Testis (tissue), 2 donors: ENCODE measurements at regions not wholly inside any gene's neighbourhood (a gene's known extent, or its start where the extent isn't known, plus 50 kb on each side); places are given as distances from the start of the nearest gene placed in this dataset.

Experiments
- POLR2A ChIP-seq: fragments of 450-650 bp; IDR thresholded peaks from one replicate; pipeline ENCODE4 v1.6.1; 2017; ENCODE audit warnings: antibody characterized with exemption, mild to moderate bottlenecking, moderate library complexity
- TF ChIP-seq, protein P1 (sequence below), 3 experiments: fragments of 450-650 bp in 2 of 3; fragments of 200-600 bp in 1 of 3; sonication (generic) in 1 of 3; IDR thresholded peaks; one replicate each; pipeline ENCODE4 v1.5.1; 2016 to 2019; ENCODE audit warnings: antibody characterized with exemption in 3 of 3, mild to moderate bottlenecking in 2 of 3, moderate library complexity in 1 of 3

GRCh38 chr3:59107856-59108815 is 58.3 kb upstream of the CFAP20DC start:
- TF ChIP-seq, protein P1, sequence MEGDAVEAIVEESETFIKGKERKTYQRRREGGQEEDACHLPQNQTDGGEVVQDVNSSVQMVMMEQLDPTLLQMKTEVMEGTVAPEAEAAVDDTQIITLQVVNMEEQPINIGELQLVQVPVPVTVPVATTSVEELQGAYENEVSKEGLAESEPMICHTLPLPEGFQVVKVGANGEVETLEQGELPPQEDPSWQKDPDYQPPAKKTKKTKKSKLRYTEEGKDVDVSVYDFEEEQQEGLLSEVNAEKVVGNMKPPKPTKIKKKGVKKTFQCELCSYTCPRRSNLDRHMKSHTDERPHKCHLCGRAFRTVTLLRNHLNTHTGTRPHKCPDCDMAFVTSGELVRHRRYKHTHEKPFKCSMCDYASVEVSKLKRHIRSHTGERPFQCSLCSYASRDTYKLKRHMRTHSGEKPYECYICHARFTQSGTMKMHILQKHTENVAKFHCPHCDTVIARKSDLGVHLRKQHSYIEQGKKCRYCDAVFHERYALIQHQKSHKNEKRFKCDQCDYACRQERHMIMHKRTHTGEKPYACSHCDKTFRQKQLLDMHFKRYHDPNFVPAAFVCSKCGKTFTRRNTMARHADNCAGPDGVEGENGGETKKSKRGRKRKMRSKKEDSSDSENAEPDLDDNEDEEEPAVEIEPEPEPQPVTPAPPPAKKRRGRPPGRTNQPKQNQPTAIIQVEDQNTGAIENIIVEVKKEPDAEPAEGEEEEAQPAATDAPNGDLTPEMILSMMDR (IDR thresholded peaks at IDR 0.05): no peak
- TF ChIP-seq POLR2A: no peak
